CMK (cell line): ENCODE measurements at regions not wholly inside any gene's neighbourhood (a gene's known extent, or its start where the extent isn't known, plus 50 kb on each side); places are given as distances from the start of the nearest gene placed in this dataset.

Experiments
- DNase-seq: peaks from one replicate; pipeline ENCODE4 v3.0.0-alpha.2; 2010; ENCODE audit warnings: low read depth

DNA sequence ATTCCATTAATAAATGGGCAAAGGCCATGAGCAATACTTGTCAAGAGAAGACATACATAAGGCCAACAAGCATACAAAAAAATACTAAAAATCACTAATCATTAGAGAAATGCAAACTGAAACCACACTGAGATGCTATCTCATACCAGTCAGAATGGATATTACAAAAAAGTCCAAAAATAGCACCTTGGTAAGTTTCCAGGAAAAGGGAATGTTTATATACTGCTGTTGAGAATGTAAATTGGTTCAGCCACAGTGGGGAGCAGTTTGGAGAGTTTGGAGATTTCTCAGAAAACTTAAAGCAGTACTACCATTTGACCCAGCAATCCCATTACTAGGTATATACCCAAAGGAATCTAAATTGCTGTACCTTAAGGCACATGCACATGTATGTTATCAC lies 467.7 kb downstream of the CDH11 start:
- DNase-seq, result no peak

DNA sequence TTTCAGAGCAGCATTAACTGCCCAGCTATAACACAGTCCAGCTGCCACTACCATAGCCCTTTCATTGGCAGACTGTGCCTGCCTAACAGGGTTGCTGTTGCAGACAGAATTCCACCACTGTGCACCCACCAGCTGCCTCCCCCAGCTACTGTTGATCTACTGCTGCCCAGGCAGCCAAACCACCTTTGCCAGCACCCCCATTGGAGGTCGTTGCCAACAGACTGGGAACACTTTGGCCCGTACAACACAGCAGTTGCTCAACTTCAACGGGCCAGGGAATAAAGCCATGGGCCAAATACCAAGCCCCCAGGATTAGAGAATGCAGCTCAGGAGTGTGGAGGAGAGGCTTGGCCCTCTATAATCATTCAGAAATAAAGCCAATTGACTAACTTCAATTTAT lies 473.6 kb downstream of the CDH11 start:
- no peak for DNase-seq

DNA sequence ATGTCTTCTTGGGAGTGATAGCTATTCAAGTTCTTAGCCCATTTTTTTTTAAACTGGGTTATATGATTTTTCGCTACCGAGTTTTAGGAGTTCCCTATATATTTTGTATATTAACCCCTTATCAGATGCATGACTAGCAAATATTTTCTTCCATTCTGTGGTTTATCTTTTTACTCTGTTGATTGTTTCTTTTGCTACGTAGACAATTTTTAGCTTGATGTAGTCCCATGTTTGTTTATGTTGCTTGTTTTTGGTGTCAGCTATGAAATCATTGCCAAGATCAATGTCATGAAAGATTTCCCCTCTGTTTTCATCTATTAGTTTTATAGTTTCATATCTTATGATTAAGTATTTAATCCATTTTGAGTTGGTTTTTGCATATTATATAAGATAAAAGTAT lies 480.5 kb downstream of the CDH11 start:
- no peak for DNase-seq

DNA sequence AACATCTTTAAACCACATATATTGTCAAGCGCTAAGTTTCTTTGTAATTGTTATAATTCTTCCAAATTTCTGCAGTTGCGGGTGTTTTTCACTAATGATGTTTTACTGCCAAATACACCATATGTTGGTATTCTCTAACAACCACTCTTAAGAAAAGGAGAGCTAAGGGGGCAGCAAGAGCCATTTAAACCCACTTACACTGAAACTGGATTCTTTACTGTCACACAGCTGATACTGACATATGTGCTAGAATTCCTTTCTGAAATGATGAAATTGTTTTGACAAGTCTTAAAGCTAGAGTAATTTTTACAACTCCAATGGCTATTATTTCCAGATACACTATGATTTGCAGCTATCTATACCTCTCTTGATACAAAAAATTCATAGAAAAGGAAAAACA lies 483.1 kb downstream of the CDH11 start:
- DNase-seq, result no peak

DNA sequence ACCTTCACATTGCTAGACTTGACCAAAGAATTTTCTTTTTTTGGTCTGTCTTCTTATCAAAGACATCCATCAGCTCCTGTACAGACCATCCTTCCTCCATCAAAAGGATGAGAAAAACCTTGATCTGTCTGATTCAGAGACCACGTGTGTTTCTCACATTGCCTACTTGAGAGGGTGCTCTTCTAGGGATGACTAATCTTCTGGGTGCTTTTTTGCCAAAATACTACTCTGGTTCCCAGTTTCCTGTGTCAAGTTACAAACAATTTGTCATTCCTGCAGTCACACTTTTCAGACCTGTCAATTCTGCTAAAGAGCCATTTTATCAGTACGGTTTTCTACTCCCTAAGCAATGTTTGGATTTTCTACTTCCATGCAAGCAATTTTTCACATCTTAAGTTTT lies 492.2 kb downstream of the CDH11 start:
- DNase-seq, result no peak

DNA sequence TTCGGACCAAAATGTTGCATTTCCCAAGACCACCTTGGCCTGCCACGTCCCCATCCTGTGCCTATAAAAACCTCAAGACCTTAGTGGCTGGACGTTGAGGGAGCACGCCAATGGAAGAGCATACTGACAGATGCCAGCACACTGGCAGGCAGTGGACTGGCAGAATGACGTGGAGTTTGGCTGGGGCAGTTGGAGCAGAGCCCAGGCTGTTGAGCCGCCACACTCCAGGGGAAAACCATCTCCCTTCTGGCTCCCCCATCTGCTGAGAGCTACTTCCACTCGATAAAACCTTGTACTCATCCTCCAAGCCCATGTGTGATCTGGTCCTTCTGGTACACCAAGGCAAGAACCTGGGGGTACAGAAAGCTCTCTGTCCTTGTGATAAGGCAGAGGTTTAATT lies 494.1 kb downstream of the CDH11 start:
- no peak for DNase-seq

DNA sequence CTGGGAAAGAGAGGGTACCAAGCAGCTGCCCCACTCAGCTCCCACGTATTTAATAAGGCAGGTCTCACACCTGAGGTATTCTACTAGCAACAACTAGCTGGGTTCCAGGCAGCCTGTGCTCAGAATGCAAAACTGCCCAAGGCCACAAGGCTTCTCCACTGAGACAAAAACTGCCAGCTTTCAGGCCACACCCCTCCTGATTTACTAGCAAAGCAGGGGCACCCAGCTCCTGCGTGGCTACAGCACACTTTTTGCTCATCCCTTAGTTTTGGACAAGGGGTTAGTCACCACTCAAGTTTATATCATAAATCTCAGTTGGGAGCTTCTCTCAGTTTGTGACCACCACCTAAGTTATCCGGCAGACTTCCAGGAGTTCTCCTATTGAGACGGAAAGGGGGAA lies 494.6 kb downstream of the CDH11 start:
- no peak for DNase-seq

DNA sequence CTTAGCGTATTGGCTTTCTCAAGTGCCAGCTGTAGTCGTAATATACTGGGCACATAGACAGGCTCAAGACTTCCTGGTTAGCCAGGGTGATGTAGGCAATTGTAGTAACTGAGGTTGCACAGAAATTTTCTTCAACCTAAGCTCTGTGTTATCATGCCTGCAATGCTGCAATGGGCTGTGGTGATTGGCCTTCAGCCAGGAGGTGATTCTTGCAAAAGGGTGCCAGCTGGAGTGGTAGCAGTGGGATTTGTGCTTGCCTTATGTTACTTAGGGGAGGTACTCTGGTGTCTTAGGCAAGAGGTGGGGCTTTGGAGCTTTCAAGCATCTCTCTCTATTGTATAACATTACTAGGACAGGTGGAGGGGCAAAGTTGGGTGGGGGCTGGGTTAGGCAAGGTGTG lies 495.1 kb downstream of the CDH11 start:
- no peak for DNase-seq

DNA sequence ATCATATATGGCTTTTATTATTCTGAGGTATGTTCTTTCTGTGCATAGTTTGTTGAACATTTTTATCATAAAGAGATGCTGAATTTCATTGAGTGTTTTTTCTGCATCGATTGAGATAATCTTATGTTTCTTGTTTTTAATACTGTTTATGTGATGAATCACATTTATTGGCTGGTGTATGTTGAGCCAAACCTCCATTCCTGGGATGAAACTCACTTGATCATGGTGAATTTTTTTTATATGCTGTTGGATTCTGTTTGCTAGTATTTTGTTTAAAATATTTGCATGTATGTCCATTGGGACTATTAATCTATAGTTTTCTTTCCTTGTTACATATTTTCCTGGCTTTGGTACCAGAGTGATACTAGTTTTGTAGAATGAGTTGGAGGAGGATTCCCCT lies 500.2 kb downstream of the CDH11 start:
- DNase-seq, result no peak

GRCh38 chr16:64617836-64618476 lies 503.9 kb downstream of the CDH11 start:
- no peak for DNase-seq

DNA sequence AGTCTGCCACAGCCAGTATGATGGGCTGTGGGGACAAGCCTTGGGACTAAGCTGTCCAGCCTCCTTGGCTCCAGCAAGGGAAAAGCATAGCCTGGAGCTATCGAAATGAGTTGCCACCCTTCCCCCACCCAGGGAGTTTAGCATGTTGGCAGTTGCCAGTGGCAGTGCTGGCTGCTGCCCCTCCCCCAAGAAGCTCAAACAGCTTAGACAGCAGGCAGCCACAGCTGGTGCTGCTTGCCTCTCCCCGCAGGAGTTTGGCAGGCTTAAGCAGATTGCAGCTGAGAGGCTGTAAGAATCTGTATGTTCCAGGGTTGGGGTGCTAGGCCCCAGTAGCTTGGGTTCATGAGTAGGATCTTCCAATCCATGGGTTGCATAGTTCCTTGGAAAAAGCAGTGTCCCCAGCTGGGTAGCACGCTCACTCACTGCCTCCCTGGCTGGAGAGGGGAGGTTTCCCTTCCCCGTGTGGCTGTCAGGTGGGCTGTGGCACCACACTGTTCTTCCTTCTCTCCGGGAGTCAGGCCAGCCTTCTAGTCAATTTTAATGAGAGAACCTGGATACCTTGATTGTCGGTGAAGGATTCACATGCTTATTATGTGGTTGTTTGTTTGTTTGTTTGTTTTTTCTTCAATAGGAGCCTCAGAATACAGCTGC lies 506.1 kb downstream of the CDH11 start:
- DNase-seq, result no peak

DNA sequence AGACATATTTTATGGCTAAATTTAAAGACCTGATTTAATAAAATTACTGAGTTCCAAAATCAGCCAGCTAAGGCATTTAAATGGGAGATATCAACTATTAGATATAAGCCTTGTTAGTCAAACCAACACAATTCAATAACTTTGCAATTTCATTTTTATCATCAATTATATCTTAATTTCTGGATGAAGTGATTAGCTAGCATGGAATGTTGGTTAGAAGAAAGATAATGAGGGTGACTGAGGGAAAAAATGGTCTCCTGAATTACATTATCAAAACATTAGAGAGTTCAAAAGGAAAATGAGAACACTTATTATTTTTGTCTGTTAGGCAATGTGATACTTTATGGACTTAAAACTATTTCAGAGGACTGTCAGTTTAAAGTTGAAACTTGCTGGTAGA lies 525.7 kb downstream of the CDH11 start:
- no peak for DNase-seq

- no peak for DNase-seq
Observed at GRCh38 chr16:64590513-64590912, 531.4 kb downstream of the CDH11 start.

GRCh38 chr16:64589836-64590235 lies 532.0 kb downstream of the CDH11 start:
- no peak for DNase-seq

GRCh38 chr16:64586781-64587180 lies 535.1 kb downstream of the CDH11 start:
- no peak for DNase-seq

- DNase-seq, result no peak
Observed at GRCh38 chr16:64585367-64585766, 536.5 kb downstream of the CDH11 start.

DNA sequence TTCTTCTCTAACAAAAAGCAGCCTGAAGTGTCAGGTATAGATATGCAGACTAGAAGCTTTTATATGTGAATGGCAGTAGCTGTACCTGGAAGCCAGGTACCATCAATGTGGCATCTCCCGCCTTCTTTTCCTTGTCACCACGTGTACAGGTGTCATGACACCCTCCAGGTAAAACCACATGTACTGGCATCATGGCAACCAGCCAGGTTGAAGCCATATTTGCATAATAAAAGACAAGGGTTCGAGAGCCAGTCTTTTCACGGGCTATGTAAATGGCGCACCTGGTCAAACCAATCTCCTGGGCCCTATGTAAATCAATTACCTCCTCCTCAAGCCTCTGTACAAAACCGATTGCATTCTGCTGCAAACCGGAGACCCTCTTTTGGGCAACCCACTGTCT lies 541.3 kb downstream of the CDH11 start:
- no peak for DNase-seq

DNA sequence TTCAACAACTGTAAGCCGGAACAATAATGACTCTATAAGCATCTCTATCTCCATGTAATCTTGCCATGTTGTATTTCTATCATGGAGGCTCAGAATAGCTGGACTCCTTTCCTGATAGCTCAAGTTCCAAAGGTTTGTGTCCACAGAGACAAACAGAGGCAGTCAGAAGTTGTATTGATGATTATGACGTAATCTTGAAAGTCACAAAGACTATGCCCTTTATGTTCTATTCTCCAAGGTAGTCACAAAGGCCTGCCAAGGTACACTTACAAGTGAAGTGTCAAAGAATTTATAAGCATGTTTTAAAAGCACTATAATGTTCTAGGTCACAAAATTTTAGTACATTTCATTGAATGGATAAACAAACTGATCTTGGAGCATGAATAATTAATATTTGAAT lies 542.2 kb downstream of the CDH11 start:
- no peak for DNase-seq

DNA sequence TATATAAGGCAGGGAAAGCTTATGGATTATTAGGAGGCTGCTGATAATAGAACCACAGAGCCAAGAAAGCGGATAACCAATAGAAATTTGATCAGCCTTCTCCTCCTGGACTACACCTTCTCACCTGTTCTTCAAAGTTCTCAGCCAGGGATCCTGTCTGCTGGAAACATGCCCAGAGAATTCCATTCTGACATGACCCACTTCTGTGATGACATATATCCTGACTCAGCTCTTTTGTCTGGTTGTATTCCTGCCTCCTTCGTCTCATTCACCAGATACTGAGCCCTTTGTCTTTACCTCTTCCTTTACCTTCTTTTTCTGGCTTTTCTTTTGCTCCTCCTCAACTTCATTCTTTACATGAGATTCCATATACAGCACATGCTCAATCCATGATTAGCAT lies 576.1 kb downstream of the CDH11 start:
- no peak for DNase-seq

DNA sequence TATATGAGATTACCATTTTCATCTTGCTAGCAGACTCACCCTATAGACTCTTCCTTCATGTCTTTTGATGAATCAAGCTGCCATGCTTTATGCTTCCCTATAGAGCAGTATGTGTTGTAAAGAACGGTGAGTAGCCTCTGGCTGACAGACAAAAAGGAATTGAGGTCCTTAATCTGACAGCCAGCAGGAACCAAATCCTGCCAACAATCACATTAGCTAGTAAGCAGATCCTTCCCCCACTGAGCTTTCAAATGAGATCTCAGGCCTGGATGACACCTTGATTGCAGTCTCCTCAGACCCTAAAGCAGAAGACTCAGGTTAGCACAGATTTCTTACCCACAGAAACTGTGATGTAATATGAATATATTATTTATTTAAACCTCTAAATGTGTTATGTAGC lies 577.0 kb downstream of the CDH11 start:
- DNase-seq, result no peak

- DNase-seq, result no peak
Observed at GRCh38 chr16:64543441-64543840, 578.4 kb downstream of the CDH11 start.

- DNase-seq, result no peak
Observed at GRCh38 chr16:64543031-64543430, 578.8 kb downstream of the CDH11 start.

- no peak for DNase-seq
Observed at GRCh38 chr16:64542152-64542551, 579.7 kb downstream of the CDH11 start.

- DNase-seq, result no peak
Observed at GRCh38 chr16:64541621-64542020, 580.2 kb downstream of the CDH11 start.
